ENCODE measurements at regions not wholly inside any gene's neighbourhood (a gene's known extent, or its start where the extent isn't known, plus 50 kb on each side); places are given as distances from the start of the nearest gene placed in this dataset.
"Not testable (repeated sequence)": the region's sequence is repeated elsewhere in the genome, so short reads cannot be mapped to it uniquely, and the experiment has no call there.

DNA sequence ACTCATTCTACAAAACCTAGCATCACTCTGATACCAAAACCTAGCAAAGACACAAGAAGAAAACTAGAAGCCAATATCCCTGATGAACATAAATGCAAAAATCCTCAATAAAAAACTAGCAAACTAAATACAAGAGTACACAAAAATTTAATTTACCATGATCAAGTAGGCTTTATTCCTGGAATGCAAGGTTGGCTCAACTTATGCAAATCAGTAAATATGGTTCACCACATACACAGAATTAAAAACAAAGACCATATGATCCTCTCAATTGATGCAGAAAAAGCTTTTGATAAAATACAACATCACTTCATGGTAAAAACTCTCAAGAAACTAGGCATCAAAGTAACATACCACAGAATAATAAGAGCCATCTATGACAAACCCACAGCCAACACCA, 188.3 kb downstream of the ETAA1 start:
- TF ChIP-seq CTCF (IDR thresholded peaks at IDR 0.05; ENCODE audit: borderline replicate concordance, insufficient read depth, low read depth, low read length), result no peak
- H3K4me3 ChIP-seq (ENCODE audit: low read depth, low read length), result no peak overlapping the region

- not testable (repeated sequence) for H3K4me3 ChIP-seq (ENCODE audit: low read depth, low read length)
Observed at GRCh38 chr2:67589121-67589520, 192.0 kb downstream of the ETAA1 start.

GRCh38 chr2:67594522-67594921, 197.4 kb downstream of the ETAA1 start:
- H3K4me3 ChIP-seq (ENCODE audit: low read depth, low read length), result not testable (repeated sequence)

- H3K4me3 ChIP-seq (ENCODE audit: low read depth, low read length), result no peak overlapping the region
- TF ChIP-seq CTCF (IDR thresholded peaks at IDR 0.05; ENCODE audit: borderline replicate concordance, insufficient read depth, low read depth, low read length), result no peak
Observed at GRCh38 chr2:67596871-67597270, 199.7 kb downstream of the ETAA1 start.

GRCh38 chr2:67599561-67599960, 202.4 kb downstream of the ETAA1 start:
- no peak overlapping the region for H3K4me3 ChIP-seq (ENCODE audit: low read depth, low read length)
- no peak for TF ChIP-seq CTCF (IDR thresholded peaks at IDR 0.05; ENCODE audit: borderline replicate concordance, insufficient read depth, low read depth, low read length)

GRCh38 chr2:67600222-67600871, 203.2 kb downstream of the ETAA1 start:
- no peak overlapping the region for H3K4me3 ChIP-seq (ENCODE audit: low read depth, low read length)
- no peak for TF ChIP-seq CTCF (IDR thresholded peaks at IDR 0.05; ENCODE audit: borderline replicate concordance, insufficient read depth, low read depth, low read length)

DNA sequence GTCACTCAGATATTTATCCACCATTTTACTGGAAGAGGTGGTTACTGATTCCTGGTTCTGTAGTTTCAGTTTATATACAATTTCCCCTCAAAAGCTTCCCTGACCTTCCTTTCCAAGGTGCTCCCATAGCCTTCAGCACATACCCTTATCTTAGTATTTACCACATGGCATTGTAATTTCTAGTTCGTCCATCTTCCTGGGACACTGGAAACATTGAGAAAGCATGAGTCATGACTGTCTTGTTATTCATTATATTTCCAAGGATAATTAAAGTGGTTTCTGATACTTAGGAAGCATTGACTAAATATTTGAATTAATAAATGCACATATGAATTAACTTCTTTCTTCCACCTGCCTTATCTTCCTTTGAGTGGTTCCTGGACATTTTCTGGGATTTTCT, 203.8 kb downstream of the ETAA1 start:
- H3K4me3 ChIP-seq (ENCODE audit: low read depth, low read length), result no peak overlapping the region
- no peak for TF ChIP-seq CTCF (IDR thresholded peaks at IDR 0.05; ENCODE audit: borderline replicate concordance, insufficient read depth, low read depth, low read length)

DNA sequence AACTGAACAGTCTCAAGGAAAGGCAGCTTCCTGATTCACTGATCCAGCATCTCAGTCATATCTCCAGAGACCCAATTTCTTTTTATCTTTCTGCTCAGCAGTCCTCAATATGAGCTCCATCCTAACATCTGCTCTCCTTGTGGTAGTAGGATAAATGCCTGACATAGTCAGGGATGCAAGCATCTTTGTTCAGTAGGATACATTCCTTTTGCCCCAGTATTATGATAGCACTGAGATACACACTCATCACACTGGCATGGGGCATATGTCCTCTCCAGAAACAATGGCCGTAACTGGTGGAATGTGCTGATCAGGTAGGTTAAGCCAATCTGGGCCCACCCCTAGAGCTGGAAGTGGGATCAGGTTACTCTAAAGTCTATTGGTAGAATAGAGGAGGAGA, 207.2 kb downstream of the ETAA1 start:
- H3K4me3 ChIP-seq (ENCODE audit: low read depth, low read length), result no peak overlapping the region
- no peak for TF ChIP-seq CTCF (IDR thresholded peaks at IDR 0.05; ENCODE audit: borderline replicate concordance, insufficient read depth, low read depth, low read length)
